HEK293T (cell line): ENCODE measurements at regions not wholly inside any gene's neighbourhood (a gene's known extent, or its start where the extent isn't known, plus 50 kb on each side); places are given as distances from the start of the nearest gene placed in this dataset.

ENCODE experiments used
- BHLHE40 ChIP-seq: fragments of 450-650 bp; IDR thresholded peaks from 2 replicates; pipeline ENCODE4 v1.6.1; 2016; ENCODE audit warnings: mild to moderate bottlenecking, moderate library complexity, borderline replicate concordance
- CTBP1 ChIP-seq: fragments of 450-650 bp; IDR thresholded peaks from 2 replicates; pipeline ENCODE4 v1.6.1; 2016; ENCODE audit warnings: borderline replicate concordance
- ELF4 ChIP-seq: fragments of 450-650 bp; IDR thresholded peaks from 2 replicates; pipeline ENCODE4 v1.6.1; 2017; ENCODE audit warnings: antibody characterized with exemption
- FOXM1 ChIP-seq: fragments of 450-650 bp; IDR thresholded peaks from 2 replicates; pipeline ENCODE4 v1.6.1; 2017; ENCODE audit warnings: mild to moderate bottlenecking, borderline replicate concordance
- L3MBTL2 ChIP-seq: fragments of 450-650 bp; conservative IDR thresholded peaks from 2 replicates; pipeline ENCODE4 v1.6.1; 2016; ENCODE audit warnings: mild to moderate bottlenecking
- NFRKB ChIP-seq: fragments of 450-650 bp; IDR thresholded peaks from 2 replicates; pipeline ENCODE4 v1.6.1; 2016; ENCODE audit warnings: mild to moderate bottlenecking, moderate library complexity
- SP1 ChIP-seq: fragments of 450-650 bp; IDR thresholded peaks from 2 replicates; pipeline ENCODE4 v1.6.1; 2017
- SUZ12 ChIP-seq: fragments of 450-650 bp; IDR thresholded peaks from 2 replicates; pipeline ENCODE4 v1.6.1; 2016; ENCODE audit warnings: mild to moderate bottlenecking

DNA sequence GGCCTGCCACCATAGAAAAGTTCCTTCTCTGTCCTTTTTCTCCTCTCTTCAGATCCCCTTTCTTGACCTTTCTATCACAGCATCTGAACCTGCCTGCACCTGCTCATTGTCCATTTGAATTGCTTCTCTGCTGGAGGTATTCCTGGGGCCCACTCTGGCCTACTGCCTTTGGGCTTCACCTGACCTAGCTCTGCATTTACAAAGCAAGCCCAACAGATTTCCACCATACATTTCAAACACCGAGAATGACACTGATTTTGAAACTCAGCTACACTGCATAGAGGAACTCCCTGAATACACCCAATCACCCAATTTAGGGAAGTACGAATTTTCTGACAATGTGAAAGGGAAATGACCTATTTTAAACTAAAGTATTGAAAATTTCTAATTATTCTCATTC lies 284.5 kb upstream of the USP25 start:
- no peak for TF ChIP-seq SUZ12
- no peak for TF ChIP-seq CTBP1
- TF ChIP-seq FOXM1 = no peak
- TF ChIP-seq SP1 = no peak
- TF ChIP-seq NFRKB = no peak
- TF ChIP-seq L3MBTL2 = no peak
- no peak for TF ChIP-seq ELF4
- TF ChIP-seq BHLHE40 = no peak
